ENCODE measurements at regions not wholly inside any gene's neighbourhood (a gene's known extent, or its start where the extent isn't known, plus 50 kb on each side); places are given as distances from the start of the nearest gene placed in this dataset.

GRCh38 chr10:36247478-36247877, 605.4 kb upstream of the FZD8 start:
- no peak overlapping the region for H3K4me2 ChIP-seq (ENCODE audit: low read depth, low read length)
- H3K79me2 ChIP-seq (ENCODE audit: low read length), result no peaks in the 10 kb centered on the region
- H3K27ac ChIP-seq (ENCODE audit: low read length), result no peak overlapping the region
- H3K9me2 ChIP-seq (replicated peaks; ENCODE audit: insufficient read depth, low read length), result no peaks in the 10 kb centered on the region
- H3K9ac ChIP-seq (ENCODE audit: low read length), result no peak overlapping the region
- TF ChIP-seq CTCF (IDR thresholded peaks at IDR 0.05; ENCODE audit: low read length) (no peak), EZH2 (optimal IDR thresholded peaks at IDR 0.05; ENCODE audit: low read depth, low read length) (no peak), EZH2phosphoT487 (IDR thresholded peaks at IDR 0.05; ENCODE audit: low read length) (no peak)
- H4K20me1 ChIP-seq (ENCODE audit: insufficient read depth, low read length), result no peaks in the 10 kb centered on the region
- no peaks in the 10 kb centered on the region for H3K27me3 ChIP-seq (replicated peaks; ENCODE audit: insufficient read depth, low read length)
- DNase-seq, result no peak
- no peaks in the 10 kb centered on the region for H3K9me3 ChIP-seq (replicated peaks; ENCODE audit: insufficient read depth, low read length)
- H3F3A ChIP-seq (ENCODE audit: insufficient read depth, low read length), result no peaks in the 10 kb centered on the region
- no peaks in the 10 kb centered on the region for H3K4me1 ChIP-seq (ENCODE audit: low read length)
- no peak overlapping the region for H3K4me3 ChIP-seq (ENCODE audit: low read length)
- no peak overlapping the region for H2AFZ ChIP-seq (ENCODE audit: low read length)
- no peaks in the 10 kb centered on the region for H3K36me3 ChIP-seq (replicated peaks; ENCODE audit: insufficient read depth, low read length)

GRCh38 chr10:36236931-36237330, 594.8 kb upstream of the FZD8 start:
- no peaks in the 10 kb centered on the region for H3K27me3 ChIP-seq (replicated peaks; ENCODE audit: insufficient read depth, low read length)
- no peaks in the 10 kb centered on the region for H3F3A ChIP-seq (ENCODE audit: insufficient read depth, low read length)
- H4K20me1 ChIP-seq (ENCODE audit: insufficient read depth, low read length), result no peaks in the 10 kb centered on the region
- H3K9ac ChIP-seq (ENCODE audit: low read length), result no peak overlapping the region
- H3K36me3 ChIP-seq (replicated peaks; ENCODE audit: insufficient read depth, low read length), result no peaks in the 10 kb centered on the region
- H3K9me3 ChIP-seq (replicated peaks; ENCODE audit: insufficient read depth, low read length), result no peaks in the 10 kb centered on the region
- TF ChIP-seq CTCF (IDR thresholded peaks at IDR 0.05; ENCODE audit: low read length), result no peak
- TF ChIP-seq EZH2 (optimal IDR thresholded peaks at IDR 0.05; ENCODE audit: low read depth, low read length), result no peak
- no peak for TF ChIP-seq EZH2phosphoT487 (IDR thresholded peaks at IDR 0.05; ENCODE audit: low read length)
- H2AFZ ChIP-seq (ENCODE audit: low read length), result no peak overlapping the region
- H3K9me2 ChIP-seq (replicated peaks; ENCODE audit: insufficient read depth, low read length), result no peaks in the 10 kb centered on the region
- H3K4me2 ChIP-seq (ENCODE audit: low read depth, low read length), result no peak overlapping the region
- H3K27ac ChIP-seq (ENCODE audit: low read length), result no peak overlapping the region
- no peak overlapping the region for H3K4me3 ChIP-seq (ENCODE audit: low read length)
- no peaks in the 10 kb centered on the region for H3K79me2 ChIP-seq (ENCODE audit: low read length)
- H3K4me1 ChIP-seq (ENCODE audit: low read length), result no peaks in the 10 kb centered on the region
- no peak for DNase-seq

- Histone ChIP-seq H3K27ac (ENCODE audit: low read length) (no peak overlapping the region), H3K9ac (ENCODE audit: low read length) (no peak overlapping the region), H3K36me3 (replicated peaks; ENCODE audit: insufficient read depth, low read length) (no peaks in the 10 kb centered on the region), H3K4me3 (ENCODE audit: low read length) (no peak overlapping the region), H3K79me2 (ENCODE audit: low read length) (no peaks in the 10 kb centered on the region), H3K9me2 (replicated peaks; ENCODE audit: insufficient read depth, low read length) (no peaks in the 10 kb centered on the region), H3K4me2 (ENCODE audit: low read depth, low read length) (no peak overlapping the region), H3F3A (ENCODE audit: insufficient read depth, low read length) (no peaks in the 10 kb centered on the region), H4K20me1 (ENCODE audit: insufficient read depth, low read length) (no peaks in the 10 kb centered on the region), H3K4me1 (ENCODE audit: low read length) (no peaks in the 10 kb centered on the region), H3K27me3 (replicated peaks; ENCODE audit: insufficient read depth, low read length) (no peaks in the 10 kb centered on the region), H3K9me3 (replicated peaks; ENCODE audit: insufficient read depth, low read length) (no peaks in the 10 kb centered on the region), H2AFZ (ENCODE audit: low read length) (no peak overlapping the region)
- no peak for TF ChIP-seq EZH2 (optimal IDR thresholded peaks at IDR 0.05; ENCODE audit: low read depth, low read length)
- no peak for TF ChIP-seq CTCF (IDR thresholded peaks at IDR 0.05; ENCODE audit: low read length)
- no peak for TF ChIP-seq EZH2phosphoT487 (IDR thresholded peaks at IDR 0.05; ENCODE audit: low read length)
- no peak for DNase-seq
These were observed 594.2 kb upstream of the FZD8 start for GRCh38 chr10:36236341-36236740.

Data from MM.1S (cell line).